Neural cell (in vitro differentiated cells): ENCODE measurements at regions not wholly inside any gene's neighbourhood (a gene's known extent, or its start where the extent isn't known, plus 50 kb on each side); places are given as distances from the start of the nearest gene placed in this dataset.

Source experiments
- H2AFZ ChIP-seq: fragments of 200-600, 300-800 bp; sonication (generic), shearing (Covaris generic); 2 replicates; pipeline ENCODE4 v1.6.0; 2014; ENCODE audit warnings: low read depth, mild to moderate bottlenecking, antibody characterized with exemption, low read length, moderate library complexity
- H3F3A ChIP-seq: fragments of 200-600 bp; shearing (Covaris generic); 2 replicates; pipeline ENCODE4 v1.6.1; 2016; ENCODE audit warnings: mild to moderate bottlenecking, moderate library complexity, mixed read lengths, antibody characterized with exemption, low read length; ENCODE audit not compliant: insufficient read depth, poor library complexity, severe bottlenecking
- H3K27ac ChIP-seq: fragments of 200-600, 300-800 bp; sonication (generic), shearing (Covaris generic); 2 replicates; pipeline ENCODE4 v1.5.1; 2014; ENCODE audit warnings: mild to moderate bottlenecking, low read length, moderate library complexity
- H3K27me3 ChIP-seq: fragments of 300-800, 200-600 bp; sonication (generic), shearing (Covaris generic); 2 replicates; pipeline ENCODE4 v1.6.0; 2014; ENCODE audit warnings: mild to moderate bottlenecking, low read depth, low read length, moderate library complexity; ENCODE audit not compliant: insufficient read depth
- H3K36me3 ChIP-seq: fragments of 300-800, 200-600 bp; sonication (generic), shearing (Covaris generic); 2 replicates; pipeline ENCODE4 v1.5.1; 2014; ENCODE audit warnings: mild to moderate bottlenecking, antibody characterized with exemption, low read length, moderate library complexity; ENCODE audit not compliant: insufficient read depth
- H3K4me2 ChIP-seq: fragments of 300-800, 200-600 bp; sonication (generic), shearing (Covaris generic); 2 replicates; pipeline ENCODE4 v1.6.0; 2014; ENCODE audit warnings: mild to moderate bottlenecking, low read length
- H3K4me3 ChIP-seq: fragments of 300-800, 200-600 bp; sonication (generic), shearing (Covaris generic); 2 replicates; pipeline ENCODE4 v1.5.1; 2014; ENCODE audit warnings: mild to moderate bottlenecking, low read length, moderate library complexity
- H3K79me2 ChIP-seq: fragments of 200-600 bp; shearing (Covaris generic); replicated peaks from 2 replicates; pipeline ENCODE4 v1.6.0; 2014; ENCODE audit warnings: mild to moderate bottlenecking, low read length, moderate library complexity; ENCODE audit not compliant: insufficient read depth
- H3K9ac ChIP-seq: fragments of 300-800, 200-600 bp; sonication (generic), shearing (Covaris generic); 2 replicates; pipeline ENCODE4 v1.6.1; 2016; ENCODE audit warnings: mild to moderate bottlenecking, low read length, mixed read lengths
- H3K9me2 ChIP-seq: fragments of 200-600 bp; shearing (Covaris generic); 2 replicates; pipeline ENCODE4 v1.6.1; 2016; ENCODE audit warnings: mild to moderate bottlenecking, low read length, mixed read lengths; ENCODE audit not compliant: insufficient read depth
- H3K9me3 ChIP-seq: fragments of 200-600, 300-800 bp; sonication (generic), shearing (Covaris generic); 2 replicates; pipeline ENCODE4 v1.6.1; 2016; ENCODE audit warnings: mild to moderate bottlenecking, mixed run types, low read length, moderate library complexity, mixed read lengths
- H4K20me1 ChIP-seq: fragments of 200-600 bp; shearing (Covaris generic); 2 replicates; pipeline ENCODE4 v1.6.1; 2016; ENCODE audit warnings: mild to moderate bottlenecking, mixed run types; ENCODE audit not compliant: insufficient read depth
- CTCF ChIP-seq: fragments of 450-650 bp; IDR thresholded peaks from 2 replicates; pipeline ENCODE4 v1.5.1; 2014; ENCODE audit warnings: antibody characterized with exemption, mild to moderate bottlenecking, moderate library complexity; ENCODE audit not compliant: poor library complexity, severe bottlenecking
- EP300 ChIP-seq: fragments of 450-650 bp; conservative IDR thresholded peaks from 2 replicates; pipeline ENCODE4 v1.6.1; 2014; ENCODE audit warnings: antibody characterized with exemption, mild to moderate bottlenecking, moderate library complexity; ENCODE audit not compliant: poor library complexity, severe bottlenecking
- EZH2 ChIP-seq: fragments of 200-600, 300-800 bp; shearing (Covaris generic), sonication (generic); IDR thresholded peaks from 2 replicates; pipeline ENCODE4 v1.6.1; 2014; ENCODE audit warnings: antibody characterized with exemption, low read length, borderline replicate concordance, mild to moderate bottlenecking; ENCODE audit not compliant: insufficient read depth, poor library complexity, severe bottlenecking
- MXI1 ChIP-seq: fragments of 450-650 bp; conservative IDR thresholded peaks from 2 replicates; pipeline ENCODE4 v1.6.1; 2014; ENCODE audit warnings: antibody characterized with exemption, mild to moderate bottlenecking; ENCODE audit not compliant: poor library complexity, severe bottlenecking
- POLR2AphosphoS5 ChIP-seq: IDR thresholded peaks from 2 replicates; pipeline ENCODE4 v1.6.1; 2012
- RAD21 ChIP-seq: fragments of 450-650 bp; conservative IDR thresholded peaks from 2 replicates; pipeline ENCODE4 v1.6.1; 2014; ENCODE audit warnings: antibody characterized with exemption, mild to moderate bottlenecking, moderate library complexity
- REST ChIP-seq: IDR thresholded peaks from 2 replicates; pipeline ENCODE4 v1.6.1; 2012; ENCODE audit warnings: borderline replicate concordance
- SMC3 ChIP-seq: fragments of 450-650 bp; conservative IDR thresholded peaks from 2 replicates; pipeline ENCODE4 v1.6.1; 2014; ENCODE audit warnings: antibody characterized with exemption, mild to moderate bottlenecking, moderate library complexity; ENCODE audit not compliant: poor library complexity
- TAF1 ChIP-seq: IDR thresholded peaks from 2 replicates; pipeline ENCODE4 v1.6.1; 2012; ENCODE audit warnings: low read depth

GRCh38 chr2:147636238-147636882 is 208.5 kb upstream of the ACVR2A start:
- no peaks in the 10 kb centered on the region for H3K9me2 ChIP-seq
- no peaks in the 10 kb centered on the region for H3K36me3 ChIP-seq
- no peak overlapping the region for H3K9ac ChIP-seq
- H3K4me2 ChIP-seq: no peak overlapping the region
- H3K4me3 ChIP-seq: no peak overlapping the region
- H4K20me1 ChIP-seq: no peaks in the 10 kb centered on the region
- H2AFZ ChIP-seq: no peak overlapping the region
- H3K27me3 ChIP-seq: no peaks in the 10 kb centered on the region
- no peak overlapping the region for H3K27ac ChIP-seq
- no peaks in the 10 kb centered on the region for H3K79me2 ChIP-seq
- no peaks in the 10 kb centered on the region for H3F3A ChIP-seq
- no peaks in the 10 kb centered on the region for H3K9me3 ChIP-seq
- TF ChIP-seq REST: no peak
- no peak for TF ChIP-seq CTCF
- TF ChIP-seq POLR2AphosphoS5: no peak
- TF ChIP-seq SMC3: no peak

- H3K9ac ChIP-seq: no peak overlapping the region
- no peaks in the 10 kb centered on the region for H3K79me2 ChIP-seq
- no peak overlapping the region for H3K27ac ChIP-seq
- H4K20me1 ChIP-seq: no peaks in the 10 kb centered on the region
- H3K9me2 ChIP-seq: no peaks in the 10 kb centered on the region
- H3K9me3 ChIP-seq: no peaks in the 10 kb centered on the region
- no peak for TF ChIP-seq EP300
- no peak for TF ChIP-seq RAD21
- TF ChIP-seq MXI1: no peak
- TF ChIP-seq REST: no peak
- no peak for TF ChIP-seq POLR2AphosphoS5
- TF ChIP-seq CTCF: no peak
- TF ChIP-seq EZH2: no peak
- TF ChIP-seq TAF1: no peak
- no peak for TF ChIP-seq SMC3
- H2AFZ ChIP-seq: no peak overlapping the region
- no peaks in the 10 kb centered on the region for H3K36me3 ChIP-seq
- no peaks in the 10 kb centered on the region for H3F3A ChIP-seq
- no peak overlapping the region for H3K4me3 ChIP-seq
- no peaks in the 10 kb centered on the region for H3K27me3 ChIP-seq
- no peak overlapping the region for H3K4me2 ChIP-seq
These were observed 210.0 kb upstream of the ACVR2A start for GRCh38 chr2:147634826-147635225.
